ENCODE measurements at regions not wholly inside any gene's neighbourhood (a gene's known extent, or its start where the extent isn't known, plus 50 kb on each side); places are given as distances from the start of the nearest gene placed in this dataset.
"Not testable (repeated sequence)": the region's sequence is repeated elsewhere in the genome, so short reads cannot be mapped to it uniquely, and the experiment has no call there.

DNA sequence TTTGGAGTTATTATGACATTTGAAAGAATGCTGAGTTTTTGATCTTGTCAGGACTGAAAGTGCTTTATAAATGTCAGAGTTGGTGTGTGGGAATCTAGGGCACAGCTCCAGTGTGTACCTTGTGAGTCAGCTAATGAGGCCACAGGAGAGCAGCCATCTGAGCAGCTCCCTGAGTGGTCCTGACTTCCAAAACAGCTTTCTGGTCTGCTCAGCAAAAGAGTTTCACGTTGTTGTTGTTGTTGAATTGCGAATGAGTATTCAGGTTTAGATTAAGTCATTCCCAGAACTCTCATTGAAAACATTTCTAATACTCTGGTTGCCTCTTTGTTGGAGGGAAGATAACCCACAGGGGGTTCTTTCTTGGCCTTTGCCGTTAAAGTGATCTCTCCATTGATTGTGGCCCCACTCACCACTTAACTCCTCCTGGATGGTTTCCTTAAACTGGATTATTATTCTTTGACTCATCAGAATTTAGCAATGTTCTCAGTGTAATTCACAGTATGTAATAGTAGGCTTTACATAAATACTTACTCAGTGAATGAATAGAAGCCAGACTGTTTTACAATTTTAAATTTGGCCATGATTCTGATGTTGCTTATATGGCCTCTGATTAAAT, 125.1 kb upstream of the SGCD start:
- no peak overlapping the region for H3K27ac ChIP-seq (ENCODE audit: low read length)
- no peaks in the 10 kb centered on the region for H3K9me3 ChIP-seq (ENCODE audit: insufficient read depth, low read depth, low read length)
- peaks cover 12% of the 10 kb centered on the region; the same call in 1 of the 2 replicates for H3K4me1 ChIP-seq (ENCODE audit: insufficient read depth, low read length)
- H3K4me3 ChIP-seq (ENCODE audit: low read length): peak overlapping the region; percentile 20; the same call in 1 of the 2 replicates
- H3K27me3 ChIP-seq (ENCODE audit: insufficient read depth, low read length): no peaks in the 10 kb centered on the region
- no peak overlapping the region for H3K9ac ChIP-seq (ENCODE audit: low read depth, low read length)
- no peaks in the 10 kb centered on the region for H3K36me3 ChIP-seq (ENCODE audit: insufficient read depth, low read depth, low read length)

DNA sequence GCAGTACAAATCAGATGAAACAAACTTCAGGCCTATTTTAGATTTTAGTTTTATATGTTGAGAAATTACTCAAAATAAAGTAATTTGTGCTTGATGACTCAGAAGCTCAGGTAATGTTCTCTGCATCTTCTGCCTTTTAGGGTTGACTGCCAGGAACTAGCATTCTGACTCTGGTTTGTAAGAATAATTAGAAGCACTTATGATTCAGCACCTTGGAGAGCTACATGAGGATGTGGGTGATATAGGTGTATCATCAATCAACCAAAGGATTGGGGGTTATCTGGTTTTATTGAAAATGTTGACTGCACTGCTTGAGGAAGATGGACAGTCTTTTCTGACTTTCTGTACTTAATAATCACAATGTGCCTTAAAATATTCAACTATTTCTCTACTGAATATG, 118.7 kb upstream of the SGCD start:
- Histone ChIP-seq H3K27me3 (ENCODE audit: insufficient read depth, low read length) (no peaks in the 10 kb centered on the region), H3K9ac (ENCODE audit: low read depth, low read length) (no peak overlapping the region), H3K4me3 (ENCODE audit: low read length) (no peak overlapping the region), H3K27ac (ENCODE audit: low read length) (no peak overlapping the region), H3K36me3 (ENCODE audit: insufficient read depth, low read depth, low read length) (no peaks in the 10 kb centered on the region), H3K4me1 (ENCODE audit: insufficient read depth, low read length) (no peaks in the 10 kb centered on the region), H3K9me3 (ENCODE audit: insufficient read depth, low read depth, low read length) (no peaks in the 10 kb centered on the region)

DNA sequence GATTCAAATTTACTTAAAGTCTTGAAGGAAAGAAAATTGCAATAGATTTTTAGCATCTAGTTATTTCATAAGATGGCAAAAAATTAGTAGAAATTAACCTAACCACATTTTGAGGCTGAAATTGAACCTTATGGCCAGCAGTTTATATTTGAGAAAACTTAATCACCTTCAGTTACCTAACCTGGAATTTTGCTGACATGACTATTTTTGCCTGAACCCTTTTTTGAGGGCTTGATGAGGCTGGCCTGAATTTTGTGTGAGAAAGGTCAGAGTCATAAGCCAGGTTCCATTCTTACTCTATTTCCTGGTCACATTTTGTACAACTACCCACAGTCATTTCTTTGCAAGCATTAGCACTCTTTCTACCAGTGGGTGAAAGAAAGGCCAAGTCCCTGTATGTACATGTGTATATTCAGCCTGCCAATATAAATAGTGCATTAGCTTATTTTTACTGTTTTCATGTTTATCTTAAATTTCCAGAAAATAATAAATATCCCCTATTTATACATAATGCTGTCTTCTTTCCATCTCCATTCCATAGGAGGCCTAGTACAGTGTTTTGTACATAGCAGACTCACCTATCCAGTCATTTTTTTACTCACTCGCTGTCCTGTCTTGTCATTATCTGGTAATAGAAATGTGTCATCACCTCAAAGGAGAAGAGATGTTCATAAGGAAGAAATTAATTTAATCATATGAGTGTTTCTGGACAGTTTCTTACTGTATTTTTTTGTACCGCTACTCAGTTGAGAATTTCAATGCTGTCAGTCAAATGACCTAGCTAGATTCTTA, 108.4 kb upstream of the SGCD start:
- Histone ChIP-seq H3K4me3 (ENCODE audit: low read length) (no peak overlapping the region), H3K9ac (ENCODE audit: low read depth, low read length) (no peak overlapping the region)

DNA sequence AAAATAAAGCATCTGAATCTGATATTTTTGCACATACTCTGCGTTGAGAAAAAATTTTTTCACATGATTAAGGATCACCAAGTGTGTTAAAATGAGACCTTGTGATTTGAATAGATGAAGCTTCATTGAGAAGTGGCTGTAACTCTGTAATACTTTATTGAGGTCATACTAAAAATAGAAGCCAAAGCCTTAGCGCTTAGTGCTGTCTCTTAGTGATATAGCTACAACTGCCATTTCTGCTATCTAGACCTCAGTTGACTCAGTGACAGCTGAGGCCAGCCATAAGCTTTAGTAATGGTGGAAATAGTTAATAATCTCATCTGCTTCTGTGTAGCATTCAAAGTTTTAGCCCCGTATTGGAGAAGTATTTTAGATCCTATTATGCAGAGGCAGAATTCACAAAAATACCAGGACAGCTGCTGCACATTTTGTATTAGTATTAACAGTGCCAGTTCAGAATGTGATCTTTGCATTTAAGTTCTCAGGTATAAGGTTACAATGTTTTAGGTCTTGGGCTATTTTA, 107.4 kb upstream of the SGCD start:
- no peaks in the 10 kb centered on the region for H3K4me1 ChIP-seq (ENCODE audit: insufficient read depth, low read length)
- H3K27me3 ChIP-seq (ENCODE audit: insufficient read depth, low read length): no peaks in the 10 kb centered on the region
- H3K9ac ChIP-seq (ENCODE audit: low read depth, low read length): no peak overlapping the region
- H3K36me3 ChIP-seq (ENCODE audit: insufficient read depth, low read depth, low read length): no peaks in the 10 kb centered on the region
- H3K4me3 ChIP-seq (ENCODE audit: low read length): no peak overlapping the region
- H3K9me3 ChIP-seq (ENCODE audit: insufficient read depth, low read depth, low read length): no peaks in the 10 kb centered on the region
- H3K27ac ChIP-seq (ENCODE audit: low read length): no peak overlapping the region

More for the DNA sequence above, 108.4 kb upstream of the SGCD start:
- no peaks in the 10 kb centered on the region for H3K36me3 ChIP-seq (ENCODE audit: insufficient read depth, low read depth, low read length)
- H3K27me3 ChIP-seq (ENCODE audit: insufficient read depth, low read length): no peaks in the 10 kb centered on the region
- no peaks in the 10 kb centered on the region for H3K9me3 ChIP-seq (ENCODE audit: insufficient read depth, low read depth, low read length)
- no peaks in the 10 kb centered on the region for H3K4me1 ChIP-seq (ENCODE audit: insufficient read depth, low read length)
- no peak overlapping the region for H3K27ac ChIP-seq (ENCODE audit: low read length)

DNA sequence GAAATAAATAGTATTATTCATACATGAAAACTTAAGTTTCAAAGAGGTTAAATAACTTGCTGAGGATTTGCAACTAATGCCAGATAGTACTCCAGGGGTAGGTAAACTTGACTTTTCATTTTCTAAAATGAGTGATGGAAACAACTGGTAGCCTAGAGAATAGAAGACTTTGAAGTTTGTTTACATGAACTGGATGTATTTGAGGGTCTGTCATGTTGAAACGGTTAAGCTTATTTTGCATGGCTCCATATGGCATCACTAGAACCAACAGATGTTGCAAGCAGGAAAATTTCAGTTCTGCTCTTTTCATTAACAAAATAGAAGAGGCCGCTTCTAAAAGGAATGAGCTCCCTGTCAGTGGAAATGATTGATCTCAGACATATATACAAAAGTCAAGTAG, 105.1 kb upstream of the SGCD start:
- H3K9ac ChIP-seq (ENCODE audit: low read depth, low read length): no peak overlapping the region
- H3K36me3 ChIP-seq (ENCODE audit: insufficient read depth, low read depth, low read length): no peaks in the 10 kb centered on the region
- no peaks in the 10 kb centered on the region for H3K4me1 ChIP-seq (ENCODE audit: insufficient read depth, low read length)
- H3K27ac ChIP-seq (ENCODE audit: low read length): no peak overlapping the region
- no peaks in the 10 kb centered on the region for H3K27me3 ChIP-seq (ENCODE audit: insufficient read depth, low read length)
- H3K9me3 ChIP-seq (ENCODE audit: insufficient read depth, low read depth, low read length): no peaks in the 10 kb centered on the region
- H3K4me3 ChIP-seq (ENCODE audit: low read length): no peak overlapping the region

DNA sequence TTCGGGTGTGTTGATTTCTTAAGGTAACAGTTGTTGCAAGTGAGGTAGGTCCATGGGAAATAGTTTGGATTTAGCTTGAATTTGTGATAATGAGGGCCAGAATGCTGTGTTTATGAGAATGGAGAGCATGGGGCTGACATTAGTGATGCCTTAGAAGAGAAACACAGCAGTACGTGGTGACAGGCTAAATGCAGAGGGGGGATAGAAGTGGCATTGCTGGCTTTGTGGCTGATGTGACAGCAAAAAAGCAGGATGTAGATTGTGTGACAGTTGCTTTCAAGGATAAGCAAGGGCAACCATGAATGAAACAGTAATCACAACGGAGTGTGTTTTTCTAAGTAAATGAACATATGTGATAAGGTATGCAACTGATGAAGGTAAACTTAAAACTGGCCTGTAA, 103.4 kb upstream of the SGCD start:
- no peak overlapping the region for H3K9ac ChIP-seq (ENCODE audit: low read depth, low read length)
- no peak overlapping the region for H3K4me3 ChIP-seq (ENCODE audit: low read length)
- H3K36me3 ChIP-seq (ENCODE audit: insufficient read depth, low read depth, low read length): no peaks in the 10 kb centered on the region
- no peaks in the 10 kb centered on the region for H3K9me3 ChIP-seq (ENCODE audit: insufficient read depth, low read depth, low read length)
- H3K27me3 ChIP-seq (ENCODE audit: insufficient read depth, low read length): no peaks in the 10 kb centered on the region
- H3K4me1 ChIP-seq (ENCODE audit: insufficient read depth, low read length): no peaks in the 10 kb centered on the region
- no peak overlapping the region for H3K27ac ChIP-seq (ENCODE audit: low read length)

DNA sequence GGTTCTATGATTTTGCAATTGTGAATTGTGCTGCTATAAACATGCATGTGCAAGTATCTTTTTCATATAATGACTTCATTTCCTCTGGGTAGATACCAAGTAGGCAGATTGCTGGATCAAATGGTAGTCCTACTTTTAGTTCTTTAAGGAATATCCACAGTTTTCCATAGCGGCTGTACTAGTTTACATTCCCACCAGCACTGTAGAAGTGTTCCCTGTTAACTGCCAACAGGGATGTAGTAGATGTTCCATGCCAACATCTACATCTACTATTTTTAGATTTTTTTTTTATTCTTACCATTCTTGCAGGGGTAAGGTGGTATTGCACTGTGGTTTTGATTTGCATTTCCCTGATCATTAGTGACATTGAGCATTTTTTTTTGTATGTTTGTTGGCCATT, 100.5 kb upstream of the SGCD start:
- H3K36me3 ChIP-seq (ENCODE audit: insufficient read depth, low read depth, low read length); H3K27ac ChIP-seq (ENCODE audit: low read length); H3K4me1 ChIP-seq (ENCODE audit: insufficient read depth, low read length); H3K27me3 ChIP-seq (ENCODE audit: insufficient read depth, low read length); H3K9ac ChIP-seq (ENCODE audit: low read depth, low read length); H3K4me3 ChIP-seq (ENCODE audit: low read length); H3K9me3 ChIP-seq (ENCODE audit: insufficient read depth, low read depth, low read length): not testable (repeated sequence)

DNA sequence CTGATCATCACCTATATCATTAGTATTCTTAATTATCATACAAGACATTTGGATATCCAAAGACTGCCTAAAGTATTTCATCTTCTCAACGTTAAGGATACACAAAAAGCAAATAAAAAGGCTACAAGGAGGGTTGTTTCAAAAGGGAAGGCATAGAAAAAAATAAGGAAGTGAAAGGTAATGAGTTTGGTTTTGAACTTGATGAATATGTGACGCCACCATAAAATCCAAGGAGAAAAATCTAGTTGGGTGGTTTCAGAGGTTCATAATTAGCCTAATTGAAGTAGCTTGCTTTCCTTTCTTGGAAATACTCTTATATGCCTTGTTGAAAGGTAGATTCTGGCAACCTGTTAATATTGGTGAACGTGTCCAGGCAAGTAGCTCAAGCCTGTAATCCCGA, 96.1 kb upstream of the SGCD start:
- Histone ChIP-seq H3K36me3 (ENCODE audit: insufficient read depth, low read depth, low read length) (no peaks in the 10 kb centered on the region), H3K27ac (ENCODE audit: low read length) (no peak overlapping the region), H3K4me1 (ENCODE audit: insufficient read depth, low read length) (no peaks in the 10 kb centered on the region), H3K4me3 (ENCODE audit: low read length) (no peak overlapping the region), H3K9ac (ENCODE audit: low read depth, low read length) (no peak overlapping the region), H3K9me3 (ENCODE audit: insufficient read depth, low read depth, low read length) (no peaks in the 10 kb centered on the region), H3K27me3 (ENCODE audit: insufficient read depth, low read length) (no peaks in the 10 kb centered on the region)

DNA sequence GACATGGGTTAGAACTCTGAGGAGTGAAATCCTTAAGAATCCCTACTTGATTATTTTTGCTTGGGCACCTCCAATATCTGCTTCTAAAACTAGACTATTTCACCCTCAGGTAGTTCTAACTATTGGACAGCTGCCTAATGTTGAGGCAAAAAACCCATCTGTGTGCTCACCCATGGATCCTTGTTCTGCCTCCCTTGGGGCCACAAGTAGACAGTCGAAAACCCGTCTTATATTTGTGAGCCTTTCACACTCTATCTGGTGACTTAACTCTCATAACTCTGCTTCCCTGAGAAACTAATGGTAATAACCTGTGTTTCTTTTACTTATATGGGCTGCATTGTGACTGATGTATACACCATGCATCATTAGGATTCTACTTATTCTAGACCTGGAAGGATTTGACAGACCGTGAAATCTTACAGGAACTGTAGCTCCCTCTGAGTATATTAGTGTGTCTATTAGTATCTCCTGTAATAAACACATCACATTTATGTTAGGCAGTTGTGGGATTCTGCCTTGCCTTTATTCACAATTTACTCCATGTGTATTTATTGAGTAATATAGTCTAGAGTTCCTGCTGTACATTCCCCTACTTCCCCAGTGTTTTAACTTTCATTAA, 94.6 kb upstream of the SGCD start:
- Histone ChIP-seq H3K4me1 (ENCODE audit: insufficient read depth, low read length) (no peaks in the 10 kb centered on the region), H3K9ac (ENCODE audit: low read depth, low read length) (no peak overlapping the region), H3K4me3 (ENCODE audit: low read length) (no peak overlapping the region), H3K27ac (ENCODE audit: low read length) (no peak overlapping the region), H3K9me3 (ENCODE audit: insufficient read depth, low read depth, low read length) (no peaks in the 10 kb centered on the region), H3K27me3 (ENCODE audit: insufficient read depth, low read length) (no peaks in the 10 kb centered on the region), H3K36me3 (ENCODE audit: insufficient read depth, low read depth, low read length) (no peaks in the 10 kb centered on the region)

DNA sequence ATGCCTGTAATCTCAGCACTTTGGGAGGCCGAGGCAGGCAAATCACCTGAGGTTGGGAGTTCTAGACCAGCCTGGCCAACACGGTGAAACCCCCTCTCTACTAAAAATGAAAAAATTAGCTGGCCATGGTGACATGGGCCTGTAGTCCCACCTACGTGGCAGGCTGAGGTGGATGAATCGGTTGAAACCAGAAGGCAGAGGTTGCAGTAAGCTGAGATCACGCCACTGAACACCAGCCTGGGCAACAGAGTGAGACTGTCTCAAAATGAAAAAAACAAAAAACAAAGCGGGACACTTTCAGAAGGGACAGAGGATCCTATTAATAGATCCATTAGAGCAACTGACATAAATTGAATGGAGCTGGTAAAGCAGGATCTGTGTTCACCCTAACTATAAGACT, 89.6 kb upstream of the SGCD start:
- no peak overlapping the region for H3K4me3 ChIP-seq (ENCODE audit: low read length)
- H3K27ac ChIP-seq (ENCODE audit: low read length): no peak overlapping the region
- H3K9me3 ChIP-seq (ENCODE audit: insufficient read depth, low read depth, low read length): no peaks in the 10 kb centered on the region
- H3K27me3 ChIP-seq (ENCODE audit: insufficient read depth, low read length): no peaks in the 10 kb centered on the region
- no peaks in the 10 kb centered on the region for H3K36me3 ChIP-seq (ENCODE audit: insufficient read depth, low read depth, low read length)
- no peaks in the 10 kb centered on the region for H3K4me1 ChIP-seq (ENCODE audit: insufficient read depth, low read length)
- no peak overlapping the region for H3K9ac ChIP-seq (ENCODE audit: low read depth, low read length)

DNA sequence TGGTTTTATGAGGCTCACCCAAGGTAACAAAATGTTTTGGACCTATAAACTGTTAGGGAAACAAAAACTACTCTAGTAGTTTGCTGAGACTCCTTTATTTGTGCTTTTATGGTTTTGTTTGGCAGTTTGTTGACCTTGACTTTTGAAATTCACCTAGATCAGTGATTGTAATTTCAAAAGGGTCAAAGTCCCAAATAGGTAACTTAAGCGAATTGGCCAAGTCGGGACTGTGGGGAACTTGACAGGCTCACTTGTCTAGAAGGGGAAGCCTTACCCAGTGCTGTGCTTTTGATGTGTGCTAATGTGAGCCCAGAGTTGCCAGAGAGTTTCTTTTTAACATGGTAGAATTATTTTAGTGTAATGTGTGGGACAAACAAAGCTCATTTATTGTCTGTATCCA, 87.2 kb upstream of the SGCD start:
- Histone ChIP-seq H3K4me3 (ENCODE audit: low read length) (no peak overlapping the region), H3K36me3 (ENCODE audit: insufficient read depth, low read depth, low read length) (no peaks in the 10 kb centered on the region), H3K4me1 (ENCODE audit: insufficient read depth, low read length) (no peaks in the 10 kb centered on the region), H3K9ac (ENCODE audit: low read depth, low read length) (no peak overlapping the region), H3K9me3 (ENCODE audit: insufficient read depth, low read depth, low read length) (no peaks in the 10 kb centered on the region), H3K27me3 (ENCODE audit: insufficient read depth, low read length) (no peaks in the 10 kb centered on the region), H3K27ac (ENCODE audit: low read length) (no peak overlapping the region)

DNA sequence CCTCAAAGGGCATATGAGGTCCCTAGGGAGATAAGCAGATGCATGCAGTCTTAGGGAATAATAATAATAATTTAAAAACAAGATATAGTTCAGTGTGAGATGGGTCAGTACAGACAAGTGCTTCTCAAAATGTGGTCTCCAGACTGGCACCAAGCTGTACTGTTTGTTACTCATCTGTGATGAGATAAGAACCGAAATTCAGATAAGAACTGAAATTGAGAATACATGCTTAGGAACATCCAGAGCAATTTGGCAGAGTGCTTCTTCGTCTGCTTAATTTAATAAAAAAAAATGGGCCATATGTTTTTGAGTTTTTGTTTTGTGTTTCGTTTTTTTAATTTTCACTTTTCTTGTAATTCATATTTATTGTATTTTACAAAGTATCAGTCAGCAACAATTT, 86.5 kb upstream of the SGCD start:
- Histone ChIP-seq H3K36me3 (ENCODE audit: insufficient read depth, low read depth, low read length) (no peaks in the 10 kb centered on the region), H3K27me3 (ENCODE audit: insufficient read depth, low read length) (no peaks in the 10 kb centered on the region), H3K27ac (ENCODE audit: low read length) (no peak overlapping the region), H3K9ac (ENCODE audit: low read depth, low read length) (no peak overlapping the region), H3K4me3 (ENCODE audit: low read length) (no peak overlapping the region), H3K9me3 (ENCODE audit: insufficient read depth, low read depth, low read length) (no peaks in the 10 kb centered on the region), H3K4me1 (ENCODE audit: insufficient read depth, low read length) (no peaks in the 10 kb centered on the region)
